ENCODE measurements at regions not wholly inside any gene's neighbourhood (a gene's known extent, or its start where the extent isn't known, plus 50 kb on each side); places are given as distances from the start of the nearest gene placed in this dataset.

DNA sequence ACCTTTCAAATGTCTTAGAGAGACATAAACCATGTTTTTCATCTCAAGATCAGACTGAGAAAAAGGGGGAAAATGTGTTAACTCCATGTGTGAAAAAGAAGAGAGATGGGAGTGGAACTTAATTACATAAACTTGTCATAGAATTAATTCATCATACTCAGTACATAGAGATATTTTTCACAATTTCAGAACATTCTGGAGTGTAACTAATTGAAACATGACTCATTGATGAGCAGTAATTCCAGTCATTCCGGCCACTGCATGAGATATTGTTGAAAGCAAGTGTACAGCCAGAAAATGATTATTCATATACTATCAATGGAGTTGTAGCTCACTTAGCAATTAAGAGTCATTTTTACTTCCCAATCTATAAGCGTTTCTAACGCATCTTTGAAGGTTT lies 739.3 kb downstream of the LTN1 start:
- intact Hi-C loops (cut with DNase I): no loop called here
- no peak for DNase-seq (ENCODE audit: low spot score)

DNA sequence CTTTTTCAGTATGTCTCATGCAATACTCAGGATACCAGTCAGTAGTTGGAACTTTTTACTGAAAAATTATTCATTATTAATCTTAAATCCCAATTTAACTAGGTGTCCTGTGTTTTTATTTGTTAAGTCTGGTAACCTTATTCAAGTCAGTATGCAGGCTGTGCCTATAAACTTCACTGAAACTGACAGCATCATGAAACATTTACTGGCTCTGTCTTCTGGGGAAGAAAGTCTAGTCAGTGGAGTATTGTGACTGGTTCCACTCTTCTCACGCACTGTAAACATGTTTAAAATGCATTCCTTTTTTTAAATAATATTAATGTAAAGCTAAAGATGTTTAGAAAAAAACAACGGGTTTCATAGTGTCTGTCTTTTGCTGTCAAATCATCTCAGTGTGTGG lies 739.7 kb downstream of the LTN1 start:
- no peak for DNase-seq (ENCODE audit: low spot score)
- intact Hi-C loops (cut with DNase I): no loop called here

DNA sequence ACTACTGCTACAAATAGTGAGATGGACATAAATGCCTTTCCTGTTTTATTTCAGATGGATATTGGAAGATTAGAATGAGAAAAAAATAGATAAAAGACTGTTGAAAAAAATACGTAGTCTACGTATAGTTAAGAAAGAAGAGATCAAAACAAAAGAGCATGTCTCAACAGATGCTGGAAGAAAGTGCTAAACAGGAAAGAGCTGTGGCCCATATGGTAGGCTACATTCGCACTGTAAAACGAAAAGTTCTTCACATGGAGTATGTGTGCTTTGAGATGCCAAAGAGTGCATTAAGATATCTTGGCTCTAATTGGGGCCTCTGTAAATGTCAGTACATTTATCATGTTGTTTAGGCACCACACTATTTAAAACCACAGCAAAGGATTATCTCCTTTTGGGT lies 741.7 kb downstream of the LTN1 start:
- no peak for DNase-seq (ENCODE audit: low spot score)
- intact Hi-C loops (cut with DNase I): no loop called here

GRCh38 chr21:28247454-28248020 lies 745.1 kb downstream of the LTN1 start:
- intact Hi-C loops (cut with DNase I): no loop called here
- no peak for DNase-seq (ENCODE audit: low spot score)

- intact Hi-C loops (cut with DNase I): no loop called here
- DNase-seq (ENCODE audit: low spot score): no peak
These were observed 752.1 kb downstream of the LTN1 start for GRCh38 chr21:28240586-28240985.

DNA sequence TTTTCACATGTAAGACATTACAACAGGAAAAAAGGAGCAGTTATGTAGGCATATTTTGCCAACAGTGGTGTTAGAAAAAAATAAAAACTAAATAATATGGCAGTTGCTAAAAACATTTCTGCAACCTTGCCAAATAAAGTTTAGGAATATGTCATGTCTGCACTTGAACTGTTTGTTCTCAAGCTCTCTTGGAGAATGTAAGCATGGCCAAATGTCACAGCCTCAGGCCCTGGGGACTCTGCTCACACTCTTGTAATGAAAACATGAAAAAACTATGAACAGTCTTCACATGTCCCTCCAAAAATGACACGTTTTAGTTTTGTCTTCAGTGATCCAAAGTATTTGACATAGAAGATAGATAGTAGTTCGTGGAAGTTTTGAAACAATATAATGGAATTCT lies 753.3 kb downstream of the LTN1 start:
- intact Hi-C loops (cut with DNase I): no loop called here
- DNase-seq (ENCODE audit: low spot score): no peak

DNA sequence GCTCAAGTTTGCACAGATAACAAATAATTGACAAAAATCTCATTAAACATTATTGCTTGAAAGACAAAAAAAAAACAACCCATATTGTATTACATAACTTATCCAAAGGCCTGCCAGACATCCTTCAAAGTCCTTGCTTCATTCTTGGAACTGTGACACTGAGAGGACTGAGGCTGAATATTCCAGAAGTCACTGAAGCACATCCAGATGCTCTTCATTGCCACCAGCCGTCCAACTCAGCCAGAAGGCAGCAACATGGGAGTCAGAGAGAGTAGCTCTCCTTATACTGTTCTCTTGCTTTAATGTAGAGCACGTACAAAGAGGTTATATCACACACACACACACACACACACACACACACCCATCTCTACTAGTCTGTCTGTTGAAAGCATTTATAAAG lies 755.0 kb downstream of the LTN1 start:
- intact Hi-C loops (cut with DNase I): no loop called here
- DNase-seq (ENCODE audit: low spot score): no peak

DNA sequence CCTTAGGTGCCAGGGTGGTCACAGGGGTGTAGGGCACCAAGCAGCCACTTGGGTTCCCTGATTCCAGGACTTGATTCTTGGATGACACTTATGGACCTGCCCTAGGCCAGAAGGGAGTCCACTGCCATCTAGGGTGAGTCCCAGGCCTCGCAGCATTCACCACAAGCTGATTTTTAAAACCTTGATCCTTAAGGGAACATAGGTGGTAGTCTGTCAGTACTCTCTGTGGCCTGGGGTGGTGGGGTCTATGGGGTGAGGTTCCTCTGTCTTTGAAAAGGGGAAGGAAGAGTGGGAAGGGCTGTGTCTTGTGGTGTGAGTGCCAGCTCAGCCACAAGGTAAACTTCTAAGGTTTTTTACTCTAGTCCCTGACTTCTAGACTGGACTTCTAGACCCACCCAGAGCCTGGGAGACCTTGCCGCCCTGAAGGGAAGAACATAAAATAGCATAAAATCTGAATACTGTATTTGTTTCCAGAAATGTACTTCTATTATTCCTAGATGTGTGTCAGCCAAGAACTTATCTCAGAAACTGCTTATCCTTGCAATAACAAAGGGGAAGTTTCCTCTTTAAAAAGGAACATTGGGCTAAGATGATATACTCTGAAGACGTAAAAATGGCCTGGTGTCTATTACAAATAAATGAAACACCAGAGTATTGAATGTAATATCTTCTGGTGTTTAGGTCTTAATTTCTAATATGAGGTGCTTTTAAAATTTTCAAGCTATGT lies 757.3 kb downstream of the LTN1 start:
- DNase-seq (ENCODE audit: low spot score): no peak
- intact Hi-C loops (cut with DNase I): no loop called here

DNA sequence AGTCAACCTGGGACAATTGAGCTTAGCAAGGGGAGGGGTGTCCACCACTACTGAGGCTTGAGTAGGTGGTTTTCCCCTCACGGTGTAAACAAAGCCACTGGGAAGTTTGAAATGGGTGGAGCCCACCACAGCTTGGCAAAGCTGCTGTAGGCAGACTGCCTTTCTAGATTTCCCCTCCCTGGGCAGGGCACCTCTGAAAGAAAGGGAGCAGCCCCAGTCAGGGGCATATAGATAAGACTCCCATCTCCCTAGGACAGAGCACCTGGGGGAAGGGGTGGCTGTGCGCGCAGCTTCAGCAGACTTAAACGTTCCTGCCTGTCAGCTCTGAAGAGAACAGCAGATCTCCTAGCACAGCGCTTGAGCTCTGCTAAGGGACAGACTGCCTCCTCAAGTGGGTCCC lies 758.4 kb downstream of the LTN1 start:
- no peak for DNase-seq (ENCODE audit: low spot score)
- intact Hi-C loops (cut with DNase I): no loop called here

- intact Hi-C loops (cut with DNase I): no loop called here
- DNase-seq (ENCODE audit: low spot score): no peak
These were observed 759.0 kb downstream of the LTN1 start for GRCh38 chr21:28233536-28234220.

DNA sequence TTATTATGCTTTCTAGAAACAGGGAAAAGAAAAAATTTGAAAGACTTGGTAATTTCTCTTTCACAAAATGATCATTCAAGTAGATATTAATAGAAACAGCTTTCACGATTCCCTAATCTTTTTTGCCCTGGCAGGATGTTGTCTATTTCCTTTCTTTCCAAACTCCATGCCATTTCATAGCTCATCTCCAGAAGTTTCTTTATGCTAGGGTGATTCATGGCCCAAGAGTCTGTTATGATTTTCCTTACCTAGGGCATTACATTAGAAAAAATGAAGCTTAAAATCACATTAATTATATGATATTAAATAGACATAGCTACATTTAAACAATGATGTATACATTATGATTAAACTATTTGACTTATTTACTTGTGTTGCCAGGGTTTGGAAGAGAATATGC lies 762.1 kb downstream of the LTN1 start:
- intact Hi-C loops (cut with DNase I): no loop called here
- DNase-seq (ENCODE audit: low spot score): no peak

GRCh38 chr21:28229814-28230213 lies 762.9 kb downstream of the LTN1 start:
- no peak for DNase-seq (ENCODE audit: low spot score)
- intact Hi-C loops (cut with DNase I): no loop called here

GRCh38 chr21:28228636-28228995 lies 764.1 kb downstream of the LTN1 start:
- DNase-seq (ENCODE audit: low spot score): no peak
- intact Hi-C loops (cut with DNase I): no loop called here

- intact Hi-C loops (cut with DNase I): no loop called here
- no peak for DNase-seq (ENCODE audit: low spot score)
These were observed 764.6 kb downstream of the LTN1 start for GRCh38 chr21:28227881-28228635.

DNA sequence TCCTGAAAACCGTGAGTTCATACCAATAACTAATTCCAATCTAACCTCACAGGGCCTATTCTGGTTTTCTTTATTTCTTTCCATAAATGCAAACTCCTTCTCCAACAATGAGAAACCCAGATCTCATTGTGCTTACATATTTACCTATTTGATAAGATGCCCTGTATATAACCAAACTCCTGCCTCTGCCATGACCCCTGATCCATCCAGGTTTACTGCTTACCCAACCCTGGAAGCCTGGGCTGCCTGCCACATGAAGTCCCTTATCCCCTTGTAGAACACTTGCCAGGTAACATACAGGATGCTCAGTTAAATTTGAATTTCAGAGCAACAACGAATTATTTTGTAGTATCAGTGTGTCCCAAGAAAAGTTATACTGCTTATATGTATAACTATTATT lies 766.1 kb downstream of the LTN1 start:
- intact Hi-C loops (cut with DNase I): no loop called here
- DNase-seq (ENCODE audit: low spot score): no peak

DNA sequence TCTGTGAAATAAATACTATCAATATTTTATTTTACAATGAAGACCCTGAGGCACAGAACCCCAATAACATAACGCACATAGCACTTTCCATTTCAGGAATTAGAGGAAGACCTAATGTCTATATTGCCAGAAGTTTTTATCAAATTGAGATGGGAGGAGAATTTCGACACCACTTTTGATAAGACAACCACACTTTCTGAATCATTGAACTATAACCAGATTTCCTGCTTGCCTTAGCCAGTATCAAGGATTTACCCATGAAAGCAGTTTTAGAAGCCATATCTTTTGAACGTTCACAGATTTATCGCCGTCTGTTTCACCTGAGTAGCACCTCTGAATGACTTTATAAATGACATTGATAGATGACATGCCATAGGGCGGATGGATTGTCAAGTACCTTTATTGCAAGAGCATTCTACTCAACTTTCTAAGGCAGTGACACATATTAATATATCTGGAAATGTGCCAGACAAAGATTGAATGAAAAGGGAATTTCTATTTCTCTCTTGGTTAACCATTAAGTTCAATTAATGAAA lies 768.4 kb downstream of the LTN1 start:
- intact Hi-C loops (cut with DNase I): no loop called here
- DNase-seq (ENCODE audit: low spot score): no peak

- intact Hi-C loops (cut with DNase I): no loop called here
- no peak for DNase-seq (ENCODE audit: low spot score)
These were observed 770.7 kb downstream of the LTN1 start for GRCh38 chr21:28221984-28222383.

DNA sequence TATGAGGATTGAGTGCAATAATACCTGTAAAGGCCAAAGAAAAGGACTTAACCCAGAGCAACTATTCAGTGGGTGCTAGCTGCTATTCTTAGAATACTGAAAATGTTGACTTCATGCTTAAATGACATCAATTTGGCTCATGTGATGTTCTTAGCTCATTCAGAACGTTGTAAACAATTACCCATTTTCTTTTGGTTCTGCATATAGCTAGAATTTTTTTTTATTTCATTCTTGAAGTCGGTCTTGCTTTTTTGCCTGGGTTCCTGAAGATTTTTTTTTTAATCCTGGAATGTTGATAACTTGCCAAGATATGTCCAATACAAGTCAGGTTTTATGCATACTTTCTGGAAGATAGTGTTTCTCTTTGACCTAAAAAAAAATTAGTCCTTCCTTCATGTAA lies 772.0 kb downstream of the LTN1 start:
- intact Hi-C loops (cut with DNase I): no loop called here

DNA sequence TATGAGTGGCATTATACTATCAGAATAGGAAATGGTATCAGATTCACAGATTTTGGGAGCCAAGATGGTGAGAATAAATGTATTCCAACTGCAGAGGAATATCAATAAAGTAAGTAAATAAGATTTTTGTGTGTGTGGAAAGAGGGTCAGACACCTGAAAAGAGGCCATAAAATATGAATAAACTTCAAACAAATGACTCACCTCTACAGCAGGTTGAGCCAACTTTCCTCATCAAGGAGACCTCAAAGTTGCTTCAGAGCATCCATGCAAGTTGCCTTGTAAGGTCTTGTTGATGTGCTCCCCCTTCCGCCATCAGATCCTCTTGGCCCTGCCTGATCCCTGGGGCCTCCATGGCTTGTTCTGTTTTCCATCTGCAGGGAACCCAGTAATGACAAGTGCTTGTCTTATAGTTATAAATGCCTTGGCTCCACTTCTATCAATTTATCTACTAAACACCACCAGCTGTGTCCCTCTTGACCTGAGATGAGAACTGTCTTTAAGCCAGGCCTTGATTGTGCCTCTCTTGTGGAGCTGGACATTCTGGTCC lies 775.6 kb downstream of the LTN1 start:
- intact Hi-C loops (cut with DNase I): loop anchor here (10.0 kb wide), 2 partner anchors 102 to 118 kb away; no protein-coding TSS in a partner anchor
- DNase-seq (ENCODE audit: low spot score): no peak

More for the DNA sequence above, 772.0 kb downstream of the LTN1 start:
- DNase-seq (ENCODE audit: low spot score): no peak

All from cardiac septum (tissue), 1 donor.